GM19452 (cell line): ENCODE measurements at regions not wholly inside any gene's neighbourhood (a gene's known extent, or its start where the extent isn't known, plus 50 kb on each side); places are given as distances from the start of the nearest gene placed in this dataset.

Source experiments
- ATAC-seq: cut with Tn5 transposase; IDR thresholded peaks from one replicate; pipeline ENCODE4 v1.9.1; 2021; ENCODE audit not compliant: unreplicated experiment

DNA sequence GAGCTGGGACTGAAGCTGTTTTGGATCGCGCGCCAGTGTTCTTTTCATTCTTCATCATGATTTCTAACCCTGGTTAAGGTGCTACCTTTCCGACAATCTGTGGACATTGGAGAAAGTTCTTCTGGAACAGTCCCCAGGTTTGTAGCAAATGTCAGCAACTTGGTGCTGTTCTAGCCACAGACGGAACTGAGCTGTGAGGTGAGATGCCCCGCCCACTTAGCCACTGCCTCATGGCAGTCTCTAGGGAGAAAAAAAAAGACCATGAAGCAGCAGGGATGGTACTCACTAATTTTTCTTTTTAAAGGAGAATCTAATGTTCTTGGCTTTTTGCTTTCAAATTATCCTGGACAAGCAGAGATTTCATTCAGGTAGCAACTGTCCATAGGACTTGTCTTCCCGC lies 72.1 kb upstream of the STK32A start:
- no peak for ATAC-seq

DNA sequence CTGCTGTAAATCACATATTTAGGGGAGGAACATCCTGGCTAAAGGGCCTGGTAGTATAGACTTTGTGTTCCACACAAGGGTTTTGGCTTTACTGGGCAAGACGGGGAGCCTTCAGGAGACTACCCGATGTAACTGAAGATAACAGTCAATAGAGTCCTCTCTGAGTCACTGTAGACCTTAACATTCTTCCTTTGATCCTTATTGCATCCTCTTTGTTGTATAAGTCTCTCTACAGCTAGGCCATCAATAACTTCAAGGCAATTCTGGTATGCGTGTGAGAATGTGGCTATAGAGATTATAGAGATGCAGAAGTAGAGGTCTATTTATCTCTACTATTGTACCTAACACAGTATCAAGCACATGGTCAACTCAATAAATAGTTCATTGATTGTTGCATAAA lies 67.3 kb upstream of the STK32A start:
- ATAC-seq, result no peak

DNA sequence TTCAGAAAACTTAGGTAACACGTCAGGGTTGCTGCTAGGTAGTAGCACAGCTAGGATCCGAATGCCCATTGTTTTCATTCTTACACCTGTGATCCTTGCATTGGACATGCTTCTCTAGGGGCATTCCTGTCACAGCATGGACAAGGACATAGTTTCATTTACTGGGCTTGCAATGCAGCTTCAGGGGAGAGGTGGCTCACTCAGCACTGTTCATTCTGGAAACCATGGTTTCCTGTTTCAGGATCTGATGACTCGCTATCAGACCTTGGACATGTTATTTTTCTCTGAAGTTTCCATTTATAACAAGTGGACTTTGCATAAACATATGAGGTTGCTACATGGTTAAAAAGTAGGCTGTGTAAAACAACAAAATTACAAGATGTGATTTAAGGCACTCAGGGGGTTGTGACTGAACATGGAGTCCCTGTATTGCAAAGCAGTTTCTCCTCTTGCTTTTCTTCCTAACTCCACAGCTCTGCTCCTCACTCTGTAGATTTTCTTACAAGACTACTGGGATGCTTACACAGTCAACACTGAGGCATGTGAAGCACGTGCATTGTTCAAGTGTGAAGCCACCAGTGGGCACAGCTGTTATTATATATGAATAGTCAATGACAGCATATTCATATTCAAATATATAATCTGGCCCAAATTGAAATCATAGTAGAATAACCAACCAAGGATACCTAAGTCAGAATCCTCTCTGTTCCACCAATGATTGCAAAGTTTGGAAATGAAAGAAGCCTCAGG lies 66.1 kb upstream of the STK32A start:
- no peak for ATAC-seq

DNA sequence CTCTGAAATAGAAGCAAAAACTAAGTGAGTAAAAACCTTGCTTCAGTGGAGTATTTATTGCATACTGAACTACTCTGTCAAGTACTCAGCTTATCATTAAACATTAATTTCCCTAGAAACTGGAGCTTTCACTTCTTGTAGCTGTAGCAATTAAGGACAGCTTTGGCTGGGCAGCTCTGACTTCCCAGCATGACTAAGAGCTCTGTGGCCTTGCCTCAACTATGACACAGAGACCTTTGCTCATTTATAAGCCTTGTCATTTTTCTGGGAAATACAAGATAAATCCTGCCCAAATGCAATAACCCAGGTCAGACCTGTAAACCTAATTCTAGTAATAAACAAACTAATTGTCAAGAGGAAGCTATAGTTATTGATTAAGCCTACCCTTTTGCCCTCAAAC lies 65.4 kb upstream of the STK32A start:
- peak; percentile 69 for ATAC-seq

DNA sequence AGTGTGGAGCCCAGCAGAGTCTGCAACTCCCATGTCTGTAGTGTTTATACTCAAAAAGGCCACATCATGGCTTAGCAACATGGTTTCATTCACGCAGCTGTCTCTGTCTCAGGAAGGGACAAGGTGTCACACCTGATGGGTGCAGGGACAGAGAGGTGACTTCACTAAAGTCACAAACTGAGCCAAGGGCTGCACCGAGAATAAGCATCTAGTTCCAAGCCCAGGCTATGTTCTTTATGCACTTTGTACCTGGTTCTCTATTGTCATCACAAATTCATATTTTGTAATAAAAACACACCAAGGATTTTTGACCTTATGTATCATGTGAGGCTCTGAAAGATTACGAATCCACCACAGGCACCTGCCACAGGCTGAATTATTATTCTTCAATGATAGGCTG lies 64.9 kb upstream of the STK32A start:
- peak; percentile 45 for ATAC-seq

DNA sequence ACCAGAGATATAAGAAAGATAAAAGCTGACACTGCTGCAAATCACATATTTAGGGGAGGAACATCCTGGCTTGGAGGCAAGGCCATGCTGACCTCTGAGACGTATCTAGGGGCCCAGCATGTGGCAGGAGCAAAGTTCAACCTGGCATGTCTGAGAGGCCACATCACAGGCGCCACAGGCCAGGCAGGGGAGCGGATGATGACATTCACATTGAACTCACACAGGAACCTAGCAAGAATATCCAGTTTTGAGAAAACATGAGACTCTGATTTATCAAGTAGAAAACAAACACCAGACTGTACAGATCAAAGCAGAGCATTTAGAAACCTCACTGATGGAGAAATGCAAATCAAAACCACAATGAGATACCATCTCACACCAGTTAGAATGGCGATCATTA lies 64.2 kb upstream of the STK32A start:
- peak; percentile 68 for ATAC-seq

DNA sequence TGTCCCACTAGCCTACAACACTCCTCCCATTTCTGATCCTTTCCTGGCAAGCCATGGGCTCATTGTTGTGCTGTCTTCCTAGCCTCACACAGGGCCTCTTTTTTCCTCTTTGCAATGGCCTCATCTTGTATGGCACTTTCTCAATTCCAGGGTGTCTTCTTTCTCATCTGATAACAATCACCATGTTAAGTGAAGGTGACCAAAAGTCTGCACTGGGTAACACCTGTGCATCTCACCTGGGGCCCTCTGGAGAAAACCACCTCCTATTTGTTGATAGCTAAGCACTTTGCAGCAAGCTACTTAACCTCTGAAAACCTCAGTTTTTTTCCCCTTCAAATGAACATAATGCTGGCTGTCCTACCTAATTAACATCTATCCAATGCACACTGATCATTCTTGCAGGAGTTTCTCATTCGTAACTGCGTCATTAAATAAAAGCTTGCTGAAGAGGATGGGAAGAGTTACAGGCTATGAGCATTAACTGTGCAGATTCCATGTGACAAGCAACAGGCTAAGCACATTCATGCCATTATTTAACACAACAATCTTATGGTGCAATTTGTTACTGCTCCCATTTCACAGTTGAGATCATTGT lies 60.1 kb upstream of the STK32A start:
- ATAC-seq, result no peak

DNA sequence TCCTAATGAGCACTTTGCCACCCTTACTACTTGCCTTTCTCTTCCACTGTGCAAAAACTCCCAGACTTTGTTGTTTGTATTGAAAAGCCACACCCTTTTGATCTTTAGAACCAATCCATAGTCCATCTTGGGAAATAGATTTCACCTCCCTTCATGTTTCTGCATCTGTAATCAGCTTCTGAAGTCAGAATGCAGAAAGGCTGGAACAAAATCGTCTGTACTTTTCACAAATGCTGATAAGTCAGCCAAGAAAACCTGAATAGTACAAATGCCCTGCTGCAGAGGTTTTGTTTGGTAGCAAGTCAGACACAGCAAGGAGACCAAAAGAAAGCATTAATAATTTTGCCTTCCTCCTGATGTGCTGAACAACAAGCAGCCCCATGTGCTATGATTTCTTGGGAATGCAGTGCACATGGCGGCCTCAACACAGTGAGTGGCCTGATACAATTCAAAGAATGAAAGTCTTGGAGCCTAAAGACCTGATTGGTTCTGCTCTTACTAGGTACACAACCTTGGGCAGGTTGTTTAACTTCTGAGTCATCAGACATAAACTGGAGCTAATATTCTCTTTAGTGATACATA lies 59.2 kb upstream of the STK32A start:
- no peak for ATAC-seq

DNA sequence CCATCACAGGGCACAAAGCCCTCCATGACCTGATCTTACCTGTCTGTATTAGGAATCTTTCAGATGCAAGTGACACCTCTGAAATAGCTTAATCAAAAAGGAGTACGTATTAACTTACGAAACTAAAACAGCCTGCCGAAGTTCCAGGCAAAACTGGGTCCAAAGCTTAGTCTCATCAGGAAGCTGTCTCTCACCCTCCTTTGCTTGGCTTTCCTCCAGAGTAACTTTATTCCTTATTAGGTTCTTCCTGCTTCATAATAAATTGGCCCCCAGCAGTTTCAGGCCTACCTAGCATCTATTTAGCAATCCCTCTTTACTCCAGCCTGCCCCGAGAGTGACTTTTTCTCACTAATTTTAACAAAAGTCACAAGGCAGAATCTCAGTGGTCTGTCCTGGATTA lies 58.4 kb upstream of the STK32A start:
- no peak for ATAC-seq

DNA sequence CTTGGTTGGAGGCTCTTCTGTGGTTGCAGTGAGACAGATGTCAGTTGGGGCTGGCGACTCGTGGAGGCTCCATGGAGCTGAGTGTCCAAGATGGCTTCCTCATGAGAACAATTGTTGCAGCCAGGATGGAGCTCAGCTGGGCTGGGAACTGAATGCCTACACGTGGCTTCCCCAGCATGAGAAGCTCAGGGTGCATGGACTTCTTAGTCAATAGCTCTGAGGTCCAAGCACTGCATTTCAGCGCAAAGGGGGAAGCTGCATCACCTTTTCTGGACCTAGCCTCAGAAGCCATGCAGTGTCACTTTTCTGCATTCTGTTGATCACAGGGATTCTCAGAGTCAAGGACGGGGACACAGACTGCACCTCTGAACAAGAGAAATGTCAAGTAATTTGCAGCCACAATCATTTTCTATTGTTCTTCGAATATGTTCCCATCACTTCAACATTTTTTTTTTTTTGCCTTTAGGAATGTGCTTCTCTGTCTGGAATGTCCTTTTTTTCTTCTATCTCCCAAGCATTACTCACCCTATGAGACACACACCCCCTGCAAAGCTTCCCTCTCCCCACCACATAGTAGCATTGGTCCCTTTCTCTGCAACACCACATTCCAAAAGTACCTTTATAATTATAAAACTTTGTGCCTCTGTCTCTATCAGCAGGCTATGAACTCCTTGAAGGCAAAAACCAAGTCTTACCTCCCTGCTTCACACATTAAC lies 57.5 kb upstream of the STK32A start:
- ATAC-seq, result no peak

DNA sequence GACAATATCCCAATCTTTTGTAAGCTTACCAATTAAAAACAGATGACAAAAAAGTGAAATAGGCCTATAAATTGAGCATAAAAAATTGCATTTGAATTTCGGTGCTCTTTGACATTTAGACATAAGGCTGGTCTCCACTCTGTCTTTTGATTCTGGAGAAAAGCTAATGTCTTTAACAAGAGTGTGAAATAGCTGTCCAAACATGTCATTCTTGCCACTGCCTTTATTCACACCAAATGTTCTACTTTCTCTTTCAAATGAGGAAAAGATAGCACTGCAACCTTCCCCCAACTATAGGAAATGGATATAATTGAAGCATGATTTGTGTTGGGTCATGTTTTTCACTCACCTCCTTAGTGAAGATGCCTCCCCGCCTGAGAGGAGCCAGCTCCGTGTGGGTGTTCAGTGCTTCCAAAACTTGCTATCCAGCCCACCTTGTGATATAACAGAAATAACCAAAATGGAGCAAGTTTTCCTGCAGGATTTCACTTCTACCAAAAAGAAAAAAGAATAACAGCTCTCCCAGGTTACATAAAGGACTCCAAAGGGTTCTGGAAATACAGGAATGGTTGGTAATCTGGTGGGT lies 55.2 kb upstream of the STK32A start:
- no peak for ATAC-seq

DNA sequence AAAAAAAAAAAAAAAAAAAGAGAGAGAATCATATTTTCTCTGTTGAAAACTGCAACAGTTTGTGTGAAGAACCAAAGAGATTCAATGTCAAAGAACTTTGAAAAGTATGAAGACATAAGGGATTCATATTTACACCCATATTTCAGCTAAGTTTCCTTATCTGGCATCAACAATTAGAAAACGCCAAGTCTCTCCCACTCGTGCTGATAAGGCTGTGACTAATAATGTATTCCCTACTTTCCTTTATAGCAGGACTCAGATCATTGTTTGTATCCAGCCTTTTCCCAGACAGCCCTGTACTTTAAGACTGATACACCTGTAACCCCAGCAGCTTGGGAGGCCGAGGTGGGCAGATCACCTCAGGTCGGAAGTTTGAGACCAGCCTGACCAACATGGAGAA lies 54.1 kb upstream of the STK32A start:
- ATAC-seq, result no peak
